ELR (cell line): ENCODE measurements at regions not wholly inside any gene's neighbourhood (a gene's known extent, or its start where the extent isn't known, plus 50 kb on each side); places are given as distances from the start of the nearest gene placed in this dataset.
A peak's percentile ranks its signal among the peaks of the same experiment; 100 is the strongest.
"Not testable (repeated sequence)": the region's sequence is repeated elsewhere in the genome, so short reads cannot be mapped to it uniquely, and the experiment has no call there.

Experiments
- DNase-seq: peaks from one replicate; pipeline ENCODE4 v3.0.0-alpha.2; 2015; ENCODE audit warnings: low read depth

DNA sequence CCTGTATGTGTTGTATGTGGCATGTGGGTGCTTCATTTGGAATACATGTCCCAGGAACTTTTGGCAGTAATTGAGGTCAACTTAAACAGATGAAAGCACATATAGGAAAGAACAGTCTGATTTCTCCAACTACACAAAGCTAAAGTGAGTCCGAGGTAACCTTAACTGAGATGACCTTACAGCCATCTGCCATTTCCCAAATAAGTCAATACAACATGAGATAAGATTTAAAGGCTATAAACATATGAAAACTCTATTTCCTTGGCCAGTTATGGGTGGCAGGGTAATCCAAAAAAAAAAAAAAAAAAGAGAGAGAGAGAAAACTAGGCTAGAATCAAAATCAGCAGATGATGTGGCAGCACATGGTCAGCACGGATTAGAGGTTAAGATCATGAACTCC, 1068.3 kb downstream of the KHDRBS2 start:
- no peak for DNase-seq

DNA sequence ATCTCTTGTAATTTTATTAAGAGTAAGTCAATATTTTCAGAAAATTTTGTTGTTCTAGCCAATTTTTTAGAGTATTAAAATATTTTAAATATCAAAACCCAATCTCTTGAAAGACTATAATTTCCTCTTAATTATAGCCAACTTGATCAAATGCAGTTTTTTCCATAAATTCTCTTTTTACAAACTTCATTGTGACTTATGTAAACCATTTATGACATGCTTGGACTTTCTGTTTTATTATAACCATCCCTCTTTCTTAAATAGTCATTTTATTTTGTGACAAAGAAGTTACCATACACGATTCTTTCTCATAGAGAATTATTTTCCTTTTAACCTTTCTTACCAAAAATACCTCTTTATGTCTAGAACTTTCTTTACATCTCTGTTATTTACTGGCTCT, 1075.5 kb downstream of the KHDRBS2 start:
- DNase-seq: peak; percentile 18

DNA sequence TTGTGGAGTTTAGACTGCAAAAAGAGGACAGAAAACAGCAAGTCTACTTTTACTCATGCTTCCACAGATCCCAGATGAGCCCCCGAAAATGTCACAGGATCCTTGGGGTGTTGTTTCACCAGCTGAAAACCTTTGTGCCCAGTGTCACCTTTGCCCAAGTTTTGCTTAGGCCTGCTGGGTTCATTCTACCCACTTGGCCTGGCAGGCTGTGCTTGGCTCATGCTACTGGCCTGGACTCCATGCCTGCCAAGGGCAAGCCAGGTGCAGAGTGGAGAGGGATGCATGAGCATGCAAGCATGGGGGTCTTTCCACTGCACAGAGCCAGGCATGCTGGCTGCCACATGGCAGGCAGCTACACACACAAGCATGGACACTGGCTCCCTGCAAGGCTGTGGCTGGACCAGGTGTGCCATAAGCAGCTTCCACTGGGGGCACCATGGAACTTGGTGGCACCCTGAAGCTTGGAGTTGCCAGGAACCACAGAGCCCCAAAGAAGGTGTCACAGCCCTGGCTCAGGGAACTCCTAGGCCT, 1082.0 kb downstream of the KHDRBS2 start:
- DNase-seq: no peak

GRCh38 chr6:61200444-61200843, 1085.6 kb downstream of the KHDRBS2 start:
- DNase-seq: no peak

DNA sequence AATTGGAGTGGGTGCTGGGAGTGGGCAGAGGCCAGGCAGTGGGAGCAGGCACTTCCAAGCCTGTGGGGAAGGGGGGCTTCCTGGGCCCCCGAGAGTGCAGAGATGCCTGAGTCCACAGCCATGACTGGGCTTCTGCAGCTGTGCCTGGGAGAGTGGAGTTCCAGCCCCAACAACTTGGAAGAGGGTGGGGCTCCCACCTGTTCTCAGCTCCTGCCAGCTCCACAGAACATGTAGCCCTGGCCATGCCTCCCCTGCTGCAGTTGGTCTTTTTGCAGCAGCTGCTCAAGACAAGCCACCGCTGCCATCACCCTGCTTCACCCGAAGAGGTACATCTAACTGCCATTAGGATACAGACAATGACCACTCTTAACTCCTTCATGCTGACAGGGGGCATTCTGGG, 1092.3 kb downstream of the KHDRBS2 start:
- DNase-seq: no peak

- DNase-seq: no peak
Observed at GRCh38 chr6:61192610-61193009, 1093.4 kb downstream of the KHDRBS2 start.

DNA sequence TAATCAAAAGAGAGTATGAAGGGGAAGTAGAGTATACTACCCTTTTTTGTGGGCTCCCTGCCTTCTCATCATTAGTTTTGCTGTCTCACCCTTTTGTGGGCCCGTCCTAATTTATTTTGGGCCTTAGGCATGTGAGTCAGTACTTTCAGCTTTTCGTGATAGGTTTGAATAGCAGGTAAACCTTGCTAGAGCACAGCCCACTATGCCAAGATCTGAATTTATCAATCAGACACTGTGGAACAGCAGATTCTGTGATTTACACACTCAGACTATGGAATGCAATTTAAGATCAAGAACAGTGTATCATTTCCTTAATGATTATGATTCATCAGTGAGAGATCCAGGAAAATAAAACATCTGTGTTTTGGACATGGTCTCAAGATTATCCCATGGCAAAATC, 1117.1 kb downstream of the KHDRBS2 start:
- DNase-seq: no peak

- not testable (repeated sequence) for DNase-seq
Observed at GRCh38 chr6:61149039-61149438, 1137.0 kb downstream of the KHDRBS2 start.

GRCh38 chr6:61142261-61142660, 1143.8 kb downstream of the KHDRBS2 start:
- DNase-seq: not testable (repeated sequence)

- DNase-seq: no peak
Observed at GRCh38 chr6:61134028-61134427, 1152.0 kb downstream of the KHDRBS2 start.

- not testable (repeated sequence) for DNase-seq
Observed at GRCh38 chr6:61114185-61114584, 1171.8 kb downstream of the KHDRBS2 start.

GRCh38 chr6:61107914-61108313, 1178.1 kb downstream of the KHDRBS2 start:
- DNase-seq: not testable (repeated sequence)

GRCh38 chr6:61103660-61104059, 1182.4 kb downstream of the KHDRBS2 start:
- not testable (repeated sequence) for DNase-seq

DNA sequence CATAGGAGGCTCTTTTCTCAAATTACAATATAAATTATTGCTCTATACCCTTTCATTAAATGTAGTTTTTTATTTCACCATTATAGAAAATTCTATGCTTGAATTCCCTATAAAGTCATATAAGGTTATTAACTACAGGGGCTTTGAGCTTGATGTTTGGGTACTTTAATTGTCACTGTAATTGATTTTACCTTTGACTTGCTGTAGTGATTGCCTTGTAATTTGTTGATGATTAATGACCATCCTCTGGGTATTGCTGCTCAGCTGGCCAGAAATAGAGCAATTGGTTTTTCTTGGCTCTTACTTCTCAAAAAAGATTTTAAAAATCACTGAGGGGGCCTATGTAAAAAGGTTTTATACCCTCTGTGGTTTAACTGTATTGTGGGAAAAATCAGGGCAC, 1186.0 kb downstream of the KHDRBS2 start:
- DNase-seq: no peak

- DNase-seq: not testable (repeated sequence)
Observed at GRCh38 chr6:61099561-61099960, 1186.5 kb downstream of the KHDRBS2 start.

- DNase-seq: not testable (repeated sequence)
Observed at GRCh38 chr6:61087986-61088385, 1198.0 kb downstream of the KHDRBS2 start.

DNA sequence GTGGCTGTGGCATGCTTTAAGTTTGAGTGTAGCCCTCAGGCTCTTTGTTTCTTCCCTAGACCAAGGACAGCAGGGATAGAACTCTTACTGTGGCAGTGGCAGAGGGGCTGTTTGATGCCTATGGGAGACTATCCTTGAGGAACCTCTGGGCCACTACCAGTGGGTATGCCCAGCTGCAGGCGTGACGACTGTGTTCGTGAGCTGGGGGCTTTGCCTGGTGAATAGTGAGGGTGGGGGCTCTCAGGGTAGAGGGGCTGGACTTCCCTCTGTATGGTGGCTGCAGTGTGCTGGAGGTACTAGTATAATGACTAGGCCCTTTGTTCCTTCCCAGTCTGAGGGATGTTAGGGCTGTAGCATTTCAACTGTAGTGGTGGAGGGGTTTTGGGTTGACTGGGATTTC, 1242.0 kb downstream of the KHDRBS2 start:
- DNase-seq: no peak
